HepG2 (cell line): ENCODE measurements at regions not wholly inside any gene's neighbourhood (a gene's known extent, or its start where the extent isn't known, plus 50 kb on each side); places are given as distances from the start of the nearest gene placed in this dataset.

Source experiments
- ATAC-seq: fragments of 200-7000 bp; cut with Tn5 transposase; 3 replicates; pipeline ENCODE4 v1.9.1; 2020; ENCODE audit warnings: mild to moderate bottlenecking, moderate library complexity
- BruUV-seq: library from RNA; stranded (reverse); fragments of 400-500 nt; replicated peaks from 2 replicates; lab custom pipeline; 2021; lab: Mats Ljungman, UMichigan
- CTCF ChIA-PET: fragments of 300-600 bp; formaldehyde crosslinking; extraction: SDS; loops from one replicate; lab custom pipeline; 2021; ENCODE audit warnings: low total read pairs, inconsistent platforms, low intra/inter-chr PET ratio; lab: Yijun Ruan, JAX
- POLR2A ChIA-PET: fragments of 350-600 bp; sonication (Branson Sonifier 250); formaldehyde crosslinking; loops from one replicate; lab custom pipeline; 2020; ENCODE audit warnings: antibody characterized with exemption, inconsistent platforms; lab: Yijun Ruan, JAX
- DNase-seq: peaks from one replicate; pipeline ENCODE4 v3.0.0-alpha.2; 2015; ENCODE audit warnings: low spot score
- FAIRE-seq: peaks from 3 replicates; lab custom pipeline; 2011; peaks lifted over from hg19 to GRCh38; lab: Jason Lieb, UNC
- H2AFZ ChIP-seq: one replicate; pipeline ENCODE4 v1.6.1; 2011; ENCODE audit warnings: low read length, inconsistent platforms
- H3K27ac ChIP-seq: fragments of 300-600 bp; 3 replicates; pipeline ENCODE4 v1.8.0; 2011; ENCODE audit warnings: mixed run types, mild to moderate bottlenecking, mixed read lengths, low read length, inconsistent platforms; ENCODE audit not compliant: insufficient read depth; ENCODE audit errors: extremely low read length
- H3K27me3 ChIP-seq, 2 experiments: fragments of 200-600 bp in 1 of 2; 2 replicates in 1 of 2; 3 replicates in 1 of 2; pipeline versions ENCODE4 v1.6.0 to v1.8.0; 2011; ENCODE audit warnings: low read length in 2 of 2, mild to moderate bottlenecking in 2 of 2, moderate library complexity in 2 of 2, inconsistent platforms in 1 of 2; ENCODE audit not compliant: insufficient read depth in 2 of 2, control insufficient read depth in 1 of 2
- H3K36me3 ChIP-seq, 2 experiments: fragments of 200-600 bp in 1 of 2; replicated peaks in 1 of 2; 2 replicates in 1 of 2; 3 replicates in 1 of 2; pipeline versions ENCODE4 v1.5.1 to v1.8.0; 2011; ENCODE audit warnings: low read length in 2 of 2, inconsistent platforms in 1 of 2; ENCODE audit not compliant: insufficient read depth in 2 of 2, control insufficient read depth in 1 of 2
- H3K4me1 ChIP-seq: 2 replicates; pipeline ENCODE4 v1.5.1; 2012; ENCODE audit warnings: low read length, inconsistent platforms; ENCODE audit not compliant: insufficient read depth
- H3K4me2 ChIP-seq: 2 replicates; pipeline ENCODE4 v1.6.0; 2011; ENCODE audit warnings: low read depth, low read length, inconsistent platforms
- H3K4me3 ChIP-seq, 3 experiments: fragments of 200-600 bp in 1 of 3; sonication (generic), shearing (Covaris generic) in 1 of 3; replicated peaks in 1 of 3; 2 replicates each; pipeline ENCODE4 v1.5.1; 2011 to 2016; ENCODE audit warnings: low read length in 3 of 3, inconsistent platforms in 2 of 3, low read depth in 2 of 3, mild to moderate bottlenecking in 2 of 3, control low read depth in 1 of 3, mixed read lengths in 1 of 3; ENCODE audit not compliant: insufficient read depth in 1 of 3
- H3K79me2 ChIP-seq: one replicate; pipeline ENCODE4 v1.6.1; 2011; ENCODE audit warnings: low read length, inconsistent platforms; ENCODE audit not compliant: insufficient read depth
- H3K9ac ChIP-seq: 2 replicates; pipeline ENCODE4 v1.6.0; 2011; ENCODE audit warnings: mild to moderate bottlenecking, low read depth, low read length, inconsistent platforms; ENCODE audit not compliant: insufficient read depth
- H3K9me3 ChIP-seq: 2 replicates; pipeline ENCODE4 v1.5.1; 2012; ENCODE audit warnings: mild to moderate bottlenecking, low read length
- H4K20me1 ChIP-seq: 2 replicates; pipeline ENCODE4 v1.6.0; 2011; ENCODE audit warnings: inconsistent platforms, mild to moderate bottlenecking, low read length, moderate library complexity; ENCODE audit not compliant: insufficient read depth
- FOXK1 ChIP-seq: sonication (generic); formaldehyde crosslinking; IDR thresholded peaks from 2 replicates; pipeline ENCODE4 v1.4.0; 2020; ENCODE audit warnings: low read depth, missing genetic modification reagents, borderline replicate concordance
- IKZF1 ChIP-seq: fragments of 450-650 bp; IDR thresholded peaks from 2 replicates; pipeline ENCODE4 v1.7.1; 2016
- ISX ChIP-seq: sonication (generic); formaldehyde crosslinking; conservative IDR thresholded peaks from 2 replicates; pipeline ENCODE4 v1.5.0; 2020; ENCODE audit warnings: missing genetic modification reagents
- NR3C1 ChIP-seq: sonication (generic); formaldehyde crosslinking; IDR thresholded peaks from 2 replicates; pipeline ENCODE4 v1.4.0; 2020; ENCODE audit warnings: missing genetic modification reagents
- REST ChIP-seq, 2 experiments: IDR thresholded peaks; 2 replicates each; pipeline ENCODE4 v1.6.1; 2011 to 2012; ENCODE audit warnings: low read length in 2 of 2, borderline replicate concordance in 1 of 2, low read depth in 1 of 2, mild to moderate bottlenecking in 1 of 2, moderate library complexity in 1 of 2
- ZNF24 ChIP-seq: fragments of 450-650 bp; IDR thresholded peaks from 2 replicates; pipeline ENCODE4 v1.6.1; 2017; ENCODE audit warnings: antibody characterized with exemption, mild to moderate bottlenecking
- ZNF275 ChIP-seq: sonication (generic); formaldehyde crosslinking; IDR thresholded peaks from 2 replicates; pipeline ENCODE4 v1.8.0; 2022; ENCODE audit warnings: missing genetic modification reagents, mild to moderate bottlenecking, inconsistent platforms, borderline replicate concordance
- ZNF674 ChIP-seq: sonication (generic); formaldehyde crosslinking; IDR thresholded peaks from 2 replicates; pipeline ENCODE4 v1.5.0; 2020; ENCODE audit warnings: low read depth, mild to moderate bottlenecking, missing genetic modification reagents
- ZXDC ChIP-seq: sonication (generic); formaldehyde crosslinking; IDR thresholded peaks from 2 replicates; pipeline ENCODE4 v1.5.0; 2020; ENCODE audit warnings: mild to moderate bottlenecking, missing genetic modification reagents
- in situ Hi-C: cut with HindIII; loops from 2 replicates; pipeline ENCODE4 v1.10.0; 2017; ENCODE audit warnings: low pct_unique_long_range_greater_than_20kb; ENCODE audit not compliant: extremely low pct_ligation_motif_present
- intact Hi-C: fragments of 100-400 bp; cut with micrococcal nuclease; formaldehyde crosslinking; loops from one replicate; pipeline ENCODE4 v1.10.0; 2022; ENCODE audit not compliant: unreplicated experiment

GRCh38 chr2:80778704-80779103, 474.2 kb upstream of the LRRTM1 start:
- Histone ChIP-seq H3K4me3 (no peak overlapping the region), H3K9me3 (peaks cover 91% of the 10 kb centered on the region), H3K79me2 (no peaks in the 10 kb centered on the region), H3K36me3 (no peaks in the 10 kb centered on the region), H4K20me1 (no peaks in the 10 kb centered on the region), H2AFZ (no peak overlapping the region), H3K27me3 (no peaks in the 10 kb centered on the region), H3K4me2 (no peak overlapping the region), H3K27ac (no peak overlapping the region), H3K4me1 (no peaks in the 10 kb centered on the region), H3K9ac (no peak overlapping the region)
- intact Hi-C loops = no loop called here
- CTCF ChIA-PET = no interaction called here
- TF ChIP-seq ZNF24 (no peak), FOXK1 (no peak), IKZF1 (no peak), ZXDC (no peak), ZNF674 (CRISPR knock-in tag) (no peak), NR3C1 (no peak), ISX (no peak), ZNF275 (CRISPR knock-in tag) (no peak), REST (IDR thresholded peaks at IDR 0.05; ENCODE audit: borderline replicate concordance in 1 of 2, low read depth in 1 of 2, low read length in 2 of 2) (no peak)
- ATAC-seq = no peak
- in situ Hi-C loops = no loop called here
- no peak for DNase-seq
- BruUV-seq = no TSS peak
- POLR2A ChIA-PET = no interaction called here
- no peak for FAIRE-seq
